B cell (primary cell): ENCODE measurements at regions not wholly inside any gene's neighbourhood (a gene's known extent, or its start where the extent isn't known, plus 50 kb on each side); places are given as distances from the start of the nearest gene placed in this dataset.
"Not testable (repeated sequence)": the region's sequence is repeated elsewhere in the genome, so short reads cannot be mapped to it uniquely, and the experiment has no call there.

Experiments used
- ATAC-seq: fragments of 200-7000 bp; cut with Tn5 transposase; one replicate; pipeline ENCODE4 v1.10.0; 2021; ENCODE audit warnings: low read depth, mild to moderate bottlenecking, moderate number of reproducible peaks, moderate library complexity
- CTCF ChIA-PET: fragments of 350-600 bp; sonication (Branson Sonifier 250); formaldehyde crosslinking; loops from one replicate; lab custom pipeline; 2021; ENCODE audit warnings: antibody characterized with exemption, inconsistent platforms; lab: Charles Lee
- POLR2A ChIA-PET: fragments of 350-600 bp; sonication (Branson Sonifier 250); formaldehyde crosslinking; loops from one replicate; lab custom pipeline; 2021; ENCODE audit warnings: antibody characterized with exemption; lab: Charles Lee
- DNase-seq: peaks from one replicate; pipeline ENCODE4 v3.0.0; 2013
- H2AFZ ChIP-seq: 2 replicates; pipeline ENCODE4 v1.6.1; 2012; ENCODE audit warnings: mild to moderate bottlenecking, low read depth, low read length; ENCODE audit not compliant: insufficient read depth, poor library complexity, severe bottlenecking
- H3K27ac ChIP-seq, 2 donors: 1 replicate in 1 of 2; 2 replicates in 1 of 2; pipeline ENCODE4 v1.5.1; 2012 to 2013; ENCODE audit warnings: low read length in 2 of 2, mild to moderate bottlenecking in 2 of 2, moderate library complexity in 1 of 2
- H3K27me3 ChIP-seq, 4 experiments: fragments of 200-600 bp in 1 of 4; sonication (generic) in 1 of 4; replicated peaks in 1 of 4; 1 replicate in 2 of 4; 2 replicates in 2 of 4; pipeline versions ENCODE4 v1.6.1 to v1.7.0; 2013 to 2016; ENCODE audit warnings: low read length in 3 of 4, mild to moderate bottlenecking in 2 of 4, mixed read lengths in 1 of 4, moderate library complexity in 1 of 4; ENCODE audit not compliant: insufficient read depth in 4 of 4, control insufficient read depth in 3 of 4; ENCODE audit errors: control extremely low read depth in 1 of 4
- H3K36me3 ChIP-seq, 2 experiments: replicated peaks in 1 of 2; 1 replicate in 1 of 2; 2 replicates in 1 of 2; pipeline versions ENCODE4 v1.6.1 to v1.7.1; 2013; ENCODE audit warnings: low read length in 1 of 2; ENCODE audit not compliant: insufficient read depth in 2 of 2, control insufficient read depth in 1 of 2; ENCODE audit errors: control extremely low read depth in 1 of 2, extremely low read depth in 1 of 2
- H3K4me1 ChIP-seq, 2 donors: fragments of 200-600 bp in 1 of 2; sonication (generic) in 1 of 2; 1 replicate in 1 of 2; 2 replicates in 1 of 2; pipeline versions ENCODE4 v1.5.1 to v1.6.1; 2013 to 2017; ENCODE audit warnings: low read length in 2 of 2; ENCODE audit not compliant: control insufficient read depth in 2 of 2, insufficient read depth in 2 of 2
- H3K4me2 ChIP-seq: replicated peaks from 2 replicates; pipeline ENCODE3; 2012; ENCODE audit warnings: mild to moderate bottlenecking, low read depth, low read length; ENCODE audit not compliant: poor library complexity, severe bottlenecking
- H3K4me3 ChIP-seq, 5 experiments: fragments of 200-600 bp in 1 of 5; sonication (generic) in 1 of 5; 1 replicate in 3 of 5; 2 replicates in 2 of 5; pipeline versions ENCODE4 v1.5.1 to v1.7.0; 2011 to 2016; ENCODE audit warnings: low read length in 4 of 5, mild to moderate bottlenecking in 4 of 5, low read depth in 2 of 5, control low read depth in 1 of 5, moderate library complexity in 1 of 5; ENCODE audit not compliant: insufficient read depth in 1 of 5; ENCODE audit errors: control extremely low read depth in 1 of 5, extremely low read depth in 1 of 5
- H3K79me2 ChIP-seq: fragments of 200-600 bp; sonication (generic); one replicate; pipeline ENCODE4 v1.6.0; 2016; ENCODE audit warnings: low read length; ENCODE audit not compliant: control insufficient read depth, insufficient read depth
- H3K9ac ChIP-seq: fragments of 200-600 bp; sonication (generic); 2 replicates; pipeline ENCODE4 v1.6.1; 2017; ENCODE audit warnings: mild to moderate bottlenecking, low read length, moderate library complexity
- H3K9me3 ChIP-seq, 3 donors: one replicate each; pipeline versions ENCODE4 v1.6.1 to v1.7.1; 2013; ENCODE audit warnings: low read length in 2 of 3; ENCODE audit not compliant: control insufficient read depth in 2 of 3, insufficient read depth in 1 of 3; ENCODE audit errors: control extremely low read depth in 1 of 3
- H4K20me1 ChIP-seq: 2 replicates; pipeline ENCODE4 v1.6.0; 2012; ENCODE audit warnings: mild to moderate bottlenecking, low read length; ENCODE audit not compliant: insufficient read depth, control insufficient read depth, poor library complexity, severe bottlenecking
- H3K27ac Mint-ChIP-seq: one replicate; pipeline ENCODE4 v1.8.0; 2021; ENCODE audit warnings: mixed read lengths
- H3K27me3 Mint-ChIP-seq: one replicate; pipeline ENCODE4 v1.8.0; 2021; ENCODE audit warnings: mixed read lengths
- H3K4me1 Mint-ChIP-seq: one replicate; pipeline ENCODE4 v1.8.0; 2021; ENCODE audit warnings: mixed read lengths
- H3K4me3 Mint-ChIP-seq: one replicate; pipeline ENCODE4 v1.8.0; 2021; ENCODE audit warnings: mixed read lengths
- H3K9me3 Mint-ChIP-seq: one replicate; pipeline ENCODE4 v1.8.0; 2022; ENCODE audit warnings: mixed read lengths; ENCODE audit not compliant: insufficient read depth
- CTCF ChIP-seq: fragments of 200-600 bp; IDR thresholded peaks from one replicate; pipeline ENCODE4 v1.8.0; 2022; ENCODE audit warnings: antibody characterized with exemption, mild to moderate bottlenecking
- EZH2 ChIP-seq: IDR thresholded peaks from 2 replicates; pipeline ENCODE4 v1.6.1; 2012; ENCODE audit warnings: borderline replicate concordance, low read depth, mild to moderate bottlenecking, moderate library complexity, low read length; ENCODE audit not compliant: insufficient read depth, poor library complexity, severe bottlenecking
- WGBS: methylation state at CpG from one replicate; pipeline ENCODE4 v1.1.5; 2013; ENCODE audit warnings: missing lambda C conversion rate; ENCODE audit not compliant: insufficient coverage; 5-methylcytosine and 5-hydroxymethylcytosine counted together
- intact Hi-C: fragments of 100-400 bp; cut with micrococcal nuclease; formaldehyde crosslinking; loops from one replicate; pipeline ENCODE4 v1.10.0; 2022

- Mint-ChIP-seq H3K4me3 (no peak overlapping the region), H3K27me3 (no peaks in the 10 kb centered on the region), H3K9me3 (peaks cover 7% of the 10 kb centered on the region), H3K4me1 (no peaks in the 10 kb centered on the region), H3K27ac (no peak overlapping the region)
- peaks cover 0 to 7% (median 6%) of the 10 kb centered on the region in 3 donors for H3K9me3 ChIP-seq
- POLR2A ChIA-PET, result no interaction called here
- intact Hi-C loops, result no loop called here
- CTCF ChIA-PET, result no interaction called here
- no peak overlapping the region for H3K4me2 ChIP-seq
- H3K27me3 ChIP-seq, result no peaks in the 10 kb centered on the region
- H3K79me2 ChIP-seq, result no peaks in the 10 kb centered on the region
- ATAC-seq (no peak), DNase-seq (no peak)
- H4K20me1 ChIP-seq, result no peaks in the 10 kb centered on the region
- H3K27ac ChIP-seq, result no peak overlapping the region
- no peak overlapping the region for H2AFZ ChIP-seq
- no peak overlapping the region for H3K4me3 ChIP-seq
- no peaks in the 10 kb centered on the region for H3K36me3 ChIP-seq
- no peak overlapping the region for H3K9ac ChIP-seq
- TF ChIP-seq EZH2, result no peak
- no peak for TF ChIP-seq CTCF
- H3K4me1 ChIP-seq, result no peaks in the 10 kb centered on the region
- no CpG with 5 or more reads among the region's 6 CpGs for WGBS
Observed at GRCh38 chr6:148005806-148006205, 336.8 kb upstream of the SASH1 start.

GRCh38 chr6:148010516-148010915 is 332.1 kb upstream of the SASH1 start:
- H3K27ac Mint-ChIP-seq, H3K4me2 ChIP-seq, H3K9me3 ChIP-seq, H3K79me2 ChIP-seq, intact Hi-C loops, DNase-seq, POLR2A ChIA-PET, H4K20me1 ChIP-seq, H2AFZ ChIP-seq, H3K27me3 ChIP-seq, H3K4me1 ChIP-seq, H3K27ac ChIP-seq, H3K9ac ChIP-seq, H3K4me3 Mint-ChIP-seq, H3K4me3 ChIP-seq, H3K4me1 Mint-ChIP-seq, ATAC-seq, H3K27me3 Mint-ChIP-seq, CTCF ChIA-PET, H3K36me3 ChIP-seq: not testable (repeated sequence)
- H3K9me3 Mint-ChIP-seq, result peaks cover 15% of the 10 kb centered on the region
